GM13976 (cell line): ENCODE measurements at regions not wholly inside any gene's neighbourhood (a gene's known extent, or its start where the extent isn't known, plus 50 kb on each side); places are given as distances from the start of the nearest gene placed in this dataset.
A peak's percentile ranks its signal among the peaks of the same experiment; 100 is the strongest.

Experiments used
- DNase-seq: peaks from one replicate; pipeline ENCODE4 v3.0.0; 2012; ENCODE audit warnings: low spot score
- CTCF ChIP-seq: IDR thresholded peaks from 2 replicates; pipeline ENCODE4 v1.5.1; 2012; ENCODE audit warnings: borderline replicate concordance, mild to moderate bottlenecking; ENCODE audit not compliant: insufficient read depth; ENCODE audit errors: extremely low read depth, missing control alignments, control extremely low read depth
- in situ Hi-C: fragments of 300-500 bp; cut with MboI; formaldehyde crosslinking; loops from one replicate; pipeline ENCODE4 v1.12.0; 2022; ENCODE audit warnings: low sequenced_read_pairs, mixed read lengths, inconsistent platforms; ENCODE audit not compliant: unreplicated experiment

GRCh38 chr11:23079382-23079813 lies 219.1 kb upstream of the CCDC179 start:
- peak; percentile 3 for DNase-seq
- in situ Hi-C loops, result no loop called here
- no peak for TF ChIP-seq CTCF

- no peak for DNase-seq
- in situ Hi-C loops, result no loop called here
These were observed 227.1 kb upstream of the CCDC179 start for GRCh38 chr11:23087407-23087806.

GRCh38 chr11:23090659-23091058 lies 230.4 kb upstream of the CCDC179 start:
- DNase-seq, result no peak
- TF ChIP-seq CTCF, result no peak
- in situ Hi-C loops, result no loop called here

More at GRCh38 chr11:23087407-23087806, 227.1 kb upstream of the CCDC179 start:
- no peak for TF ChIP-seq CTCF

- no peak for DNase-seq
- no peak for TF ChIP-seq CTCF
These were observed 235.4 kb upstream of the CCDC179 start for GRCh38 chr11:23095650-23096189.

GRCh38 chr11:23097891-23098290 lies 237.6 kb upstream of the CCDC179 start:
- no peak for DNase-seq
- in situ Hi-C loops, result no loop called here
- no peak for TF ChIP-seq CTCF

More at GRCh38 chr11:23095650-23096189, 235.4 kb upstream of the CCDC179 start:
- in situ Hi-C loops, result no loop called here

- in situ Hi-C loops, result no loop called here
- DNase-seq, result no peak
- TF ChIP-seq CTCF, result no peak
These were observed 239.0 kb upstream of the CCDC179 start for GRCh38 chr11:23099256-23099655.
